ENCODE measurements at regions not wholly inside any gene's neighbourhood (a gene's known extent, or its start where the extent isn't known, plus 50 kb on each side); places are given as distances from the start of the nearest gene placed in this dataset.

DNA sequence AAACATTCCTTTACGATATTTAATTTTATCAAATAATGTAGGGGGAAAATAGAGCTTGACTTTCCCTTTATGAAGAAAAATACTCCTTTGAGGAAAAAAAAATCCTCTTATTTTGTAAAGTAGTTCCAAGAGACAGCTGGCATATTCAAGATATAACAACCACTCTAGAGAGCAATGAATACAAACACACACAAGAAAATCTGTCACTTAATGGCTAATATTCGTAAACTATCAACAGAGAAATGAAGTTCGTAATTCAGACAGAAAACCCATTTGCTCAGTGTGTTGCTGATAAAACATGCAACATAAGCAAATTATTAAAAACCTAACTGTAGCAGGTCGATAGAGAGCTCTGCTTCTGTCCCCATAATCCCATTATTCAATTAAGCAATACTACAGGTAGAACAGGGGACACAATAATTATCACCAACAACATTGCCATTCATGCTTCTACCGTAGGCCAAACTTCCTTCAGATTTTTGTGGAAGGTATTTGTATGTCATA is 714.4 kb upstream of the MARCKS start:
- no peak for DNase-seq (ENCODE audit: low read depth in 2 of 2)

GRCh38 chr6:113143206-113143605 is 713.9 kb upstream of the MARCKS start:
- no peak for DNase-seq (ENCODE audit: low read depth in 2 of 2)

GRCh38 chr6:113144117-113144516 is 713.0 kb upstream of the MARCKS start:
- no peak for DNase-seq (ENCODE audit: low read depth in 2 of 2)

- DNase-seq (ENCODE audit: low read depth in 2 of 2): no peak
Measured at GRCh38 chr6:113146878-113147277, 710.3 kb upstream of the MARCKS start.

GRCh38 chr6:113147544-113147943 is 709.6 kb upstream of the MARCKS start:
- DNase-seq (ENCODE audit: low read depth in 2 of 2): no peak

DNA sequence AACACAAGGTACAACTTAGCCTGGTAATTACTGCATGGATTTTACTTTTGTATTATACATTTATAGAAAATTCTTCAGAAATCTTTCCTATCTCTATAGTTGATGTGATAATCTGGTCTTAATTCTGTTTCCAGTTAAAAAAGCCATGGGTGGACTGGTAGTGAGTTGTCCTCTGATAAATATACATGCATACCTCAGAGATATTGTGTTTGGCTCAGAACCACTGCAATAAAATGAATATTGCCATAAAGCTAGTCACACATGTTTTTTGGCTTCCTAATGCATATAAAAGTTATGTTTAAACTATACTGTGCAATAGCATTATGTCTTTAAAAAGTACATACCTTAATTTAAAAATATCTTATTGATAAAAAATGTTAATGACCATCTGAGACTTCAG is 708.6 kb upstream of the MARCKS start:
- DNase-seq (ENCODE audit: low read depth in 2 of 2): no peak

GRCh38 chr6:113149511-113149910 is 707.6 kb upstream of the MARCKS start:
- no peak for DNase-seq (ENCODE audit: low read depth in 2 of 2)

DNA sequence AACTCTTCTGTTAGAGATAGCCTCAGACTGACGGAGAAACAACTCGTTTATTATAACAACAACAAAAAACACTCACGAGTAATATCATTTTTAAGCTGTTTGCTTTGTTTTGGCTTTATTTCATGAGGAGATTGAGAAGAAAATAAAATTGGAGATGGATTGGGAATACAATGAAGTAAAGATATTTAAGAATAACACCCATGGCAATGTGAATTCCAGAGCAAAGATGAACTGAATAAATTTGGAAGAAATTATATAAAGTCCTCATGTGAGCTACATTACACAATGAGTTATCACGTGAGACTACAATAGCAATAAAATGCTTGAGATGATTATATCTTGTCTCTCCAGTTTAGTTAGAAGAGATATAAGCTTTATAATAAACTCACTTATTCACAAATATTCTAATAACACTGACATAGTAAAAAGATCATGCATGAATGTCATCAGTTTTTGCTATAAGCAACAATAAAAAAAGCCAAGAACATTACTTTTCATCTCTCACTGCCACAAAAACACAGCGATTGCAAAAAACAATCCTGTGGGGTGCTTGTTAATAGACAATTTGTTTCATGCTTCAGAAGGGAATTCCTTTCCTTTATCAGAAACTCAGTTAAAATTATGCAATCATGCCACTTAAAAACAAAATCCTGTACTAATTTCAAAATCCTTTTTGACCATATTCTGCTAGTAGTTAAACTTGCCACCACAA is 696.7 kb upstream of the MARCKS start:
- no peak for DNase-seq (ENCODE audit: low read depth in 2 of 2)

DNA sequence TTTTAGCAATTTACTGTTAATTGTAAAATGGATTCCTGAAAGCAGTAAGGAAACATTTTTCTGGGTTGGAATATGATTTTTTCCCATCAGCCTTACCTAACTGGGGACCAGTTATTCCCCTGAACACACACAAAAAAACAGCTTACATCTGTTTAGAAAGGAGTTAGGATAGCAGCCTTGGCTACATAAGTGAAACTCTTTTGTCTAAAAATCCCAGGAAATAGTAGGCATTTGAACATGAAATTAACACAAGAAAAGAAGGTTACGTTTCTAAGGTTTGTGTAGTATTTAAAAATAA is 696.2 kb upstream of the MARCKS start:
- no peak for DNase-seq (ENCODE audit: low read depth in 2 of 2)

GRCh38 chr6:113162739-113163138 is 694.4 kb upstream of the MARCKS start:
- no peak for DNase-seq (ENCODE audit: low read depth in 2 of 2)

DNA sequence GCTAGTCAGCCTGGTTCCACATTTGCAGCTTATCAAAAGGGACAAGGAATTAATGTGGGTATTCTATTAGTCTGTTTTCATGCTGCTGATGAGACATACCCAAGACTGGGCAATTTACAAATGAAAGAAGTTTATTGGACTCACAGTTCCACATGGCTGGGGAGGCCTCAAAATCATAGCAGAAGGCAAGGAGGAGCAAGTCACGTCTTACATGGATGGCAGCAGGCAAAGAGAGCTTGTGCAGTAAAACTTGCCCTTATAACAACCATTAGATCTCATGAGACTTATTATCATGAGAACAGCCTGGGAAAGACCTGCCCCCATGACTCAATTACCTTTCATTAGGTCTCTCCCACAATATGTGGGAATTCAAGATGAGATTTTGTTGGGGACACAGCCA is 689.1 kb upstream of the MARCKS start:
- DNase-seq (ENCODE audit: low read depth in 2 of 2): no peak

GRCh38 chr6:113169484-113169883 is 687.7 kb upstream of the MARCKS start:
- DNase-seq (ENCODE audit: low read depth in 2 of 2): no peak

DNA sequence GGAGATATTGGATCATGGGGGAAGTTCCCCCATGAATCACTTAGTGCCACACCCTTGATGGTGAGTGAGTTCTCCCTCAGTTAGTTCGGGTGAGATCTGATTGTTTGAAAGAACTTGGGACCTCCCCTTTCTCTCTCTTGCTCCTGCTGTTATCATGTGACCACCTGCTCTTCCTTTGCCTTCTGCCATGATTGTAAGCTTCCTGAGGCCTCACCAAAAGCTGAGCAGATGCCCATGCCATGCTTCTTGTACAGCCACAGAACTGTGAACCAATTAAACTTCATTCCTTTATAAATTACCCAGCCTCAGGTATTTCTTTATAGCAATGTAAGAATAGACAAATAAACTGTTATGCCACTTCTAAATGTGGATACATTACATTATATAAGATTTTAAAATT is 686.7 kb upstream of the MARCKS start:
- DNase-seq (ENCODE audit: low read depth in 2 of 2): no peak

- DNase-seq (ENCODE audit: low read depth in 2 of 2): no peak
Measured at GRCh38 chr6:113171882-113172281, 685.3 kb upstream of the MARCKS start.

DNA sequence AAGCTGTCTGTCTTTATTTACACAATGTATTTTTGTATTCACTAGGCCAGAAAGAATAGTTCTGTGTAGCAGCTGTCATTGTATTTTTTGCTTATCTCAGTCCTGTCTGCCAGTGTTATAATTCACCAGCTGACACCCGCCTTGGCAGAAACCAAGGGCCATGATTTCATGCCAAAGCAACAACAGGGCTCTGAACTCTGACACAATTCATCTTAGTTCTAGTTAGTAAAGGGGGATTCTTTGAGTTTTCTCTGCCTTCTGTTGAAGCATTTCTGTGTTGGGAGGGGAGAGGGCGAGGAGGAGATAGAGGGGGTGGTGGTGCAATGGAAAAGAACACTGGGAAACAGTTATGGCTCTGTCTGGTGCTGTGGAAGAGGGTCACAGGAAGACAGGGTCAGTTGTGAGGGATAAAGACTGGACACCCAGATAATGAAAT is 684.6 kb upstream of the MARCKS start:
- DNase-seq (ENCODE audit: low read depth in 2 of 2): no peak

DNA sequence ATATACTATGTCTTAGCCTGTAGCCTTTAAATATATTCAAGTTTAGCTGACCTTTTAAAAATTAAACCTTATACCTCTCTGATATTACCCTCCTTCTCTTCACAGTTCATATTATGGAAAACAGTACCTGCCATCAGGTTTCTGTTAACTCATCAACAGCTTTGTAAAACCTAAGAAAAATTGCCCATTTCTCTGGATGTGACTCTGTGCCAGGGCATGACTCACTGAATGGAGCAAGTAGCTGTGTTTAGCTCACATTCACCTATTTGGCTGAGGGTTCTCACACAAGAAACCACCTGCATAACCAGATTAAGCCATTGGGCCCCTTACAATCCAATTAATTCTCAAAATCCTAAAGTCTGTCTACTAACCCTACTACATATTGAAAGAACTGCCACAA is 678.8 kb upstream of the MARCKS start:
- DNase-seq (ENCODE audit: low read depth in 2 of 2): no peak

- no peak for DNase-seq (ENCODE audit: low read depth in 2 of 2)
Measured at GRCh38 chr6:113181164-113181563, 676.0 kb upstream of the MARCKS start.

GRCh38 chr6:113182370-113183141 is 674.6 kb upstream of the MARCKS start:
- no peak for DNase-seq (ENCODE audit: low read depth in 2 of 2)

DNA sequence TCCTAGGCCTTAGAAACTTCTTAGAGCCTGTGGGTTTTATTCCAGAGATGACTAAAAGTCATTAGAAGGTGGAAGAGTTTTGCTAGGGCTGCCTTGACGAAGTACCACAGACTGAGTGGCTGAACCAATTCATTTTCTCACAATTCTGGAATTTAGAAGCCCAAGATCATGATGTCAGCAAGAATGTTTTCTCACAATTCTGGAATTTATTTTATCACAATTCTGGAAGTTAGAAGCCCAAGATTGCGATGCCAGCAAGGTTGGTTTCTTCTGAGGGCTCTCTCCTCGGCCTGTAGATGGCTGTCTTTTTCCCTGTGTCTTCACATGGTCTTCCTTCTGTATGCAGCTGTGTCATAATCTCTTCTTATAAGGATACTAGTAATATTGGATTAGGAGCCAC is 672.9 kb upstream of the MARCKS start:
- no peak for DNase-seq (ENCODE audit: low read depth in 2 of 2)

GRCh38 chr6:113184736-113185135 is 672.4 kb upstream of the MARCKS start:
- no peak for DNase-seq (ENCODE audit: low read depth in 2 of 2)

GRCh38 chr6:113185299-113185698 is 671.8 kb upstream of the MARCKS start:
- no peak for DNase-seq (ENCODE audit: low read depth in 2 of 2)

DNA sequence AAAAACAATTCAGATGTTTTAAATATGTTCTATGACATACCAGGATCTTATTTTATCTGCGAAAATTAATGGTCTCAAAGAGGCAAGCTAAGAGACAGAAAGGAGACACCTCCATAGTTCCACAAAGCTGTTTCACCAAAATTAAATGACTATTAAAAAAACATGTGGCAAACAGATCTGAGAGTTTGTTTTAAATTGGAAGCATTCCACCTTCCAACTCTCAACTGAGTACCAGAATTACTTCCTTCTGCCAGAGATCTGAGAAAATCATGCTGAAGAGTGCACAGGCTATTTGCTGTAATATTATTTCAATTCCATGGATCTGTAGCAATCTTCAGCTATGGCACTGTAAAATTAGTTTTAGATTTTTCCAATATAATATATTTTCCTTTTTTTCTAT is 669.5 kb upstream of the MARCKS start:
- no peak for DNase-seq (ENCODE audit: low read depth in 2 of 2)

DNA sequence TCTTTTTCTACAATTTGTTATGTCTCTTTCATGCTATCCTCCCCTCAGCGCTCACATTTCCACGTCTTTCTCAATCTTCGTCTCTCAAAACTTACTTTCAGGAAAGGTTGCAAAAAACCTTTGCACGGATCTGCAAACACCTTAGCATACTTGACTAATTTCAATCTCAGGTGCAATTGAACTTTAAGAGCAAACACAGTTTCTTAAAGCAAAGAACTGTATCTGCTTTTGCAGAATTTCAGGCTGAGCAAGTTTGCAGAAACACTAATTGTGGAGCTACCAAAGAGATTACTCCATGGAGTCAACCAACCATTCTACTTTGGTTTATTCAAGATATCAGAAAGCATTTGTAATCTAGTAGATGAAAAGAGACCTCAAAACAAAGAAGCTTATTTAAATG is 668.2 kb upstream of the MARCKS start:
- no peak for DNase-seq (ENCODE audit: low read depth in 2 of 2)

Data from stimulated activated CD4-positive, alpha-beta T cell treated with anti-CD3 and anti-CD28 coated beads, Interleukin-1b, Interleukin-23, amount 100 ng/mL, for 4 hours (primary cell).